Neural cell (in vitro differentiated cells): ENCODE measurements at regions not wholly inside any gene's neighbourhood (a gene's known extent, or its start where the extent isn't known, plus 50 kb on each side); places are given as distances from the start of the nearest gene placed in this dataset.
"Not testable (repeated sequence)": the region's sequence is repeated elsewhere in the genome, so short reads cannot be mapped to it uniquely, and the experiment has no call there.

Experiments
- EP300 ChIP-seq: fragments of 450-650 bp; conservative IDR thresholded peaks from 2 replicates; pipeline ENCODE4 v1.6.1; 2014; ENCODE audit warnings: antibody characterized with exemption, mild to moderate bottlenecking, moderate library complexity; ENCODE audit not compliant: poor library complexity, severe bottlenecking
- EZH2 ChIP-seq: fragments of 200-600, 300-800 bp; shearing (Covaris generic), sonication (generic); IDR thresholded peaks from 2 replicates; pipeline ENCODE4 v1.6.1; 2014; ENCODE audit warnings: antibody characterized with exemption, low read length, borderline replicate concordance, mild to moderate bottlenecking; ENCODE audit not compliant: insufficient read depth, poor library complexity, severe bottlenecking
- MXI1 ChIP-seq: fragments of 450-650 bp; conservative IDR thresholded peaks from 2 replicates; pipeline ENCODE4 v1.6.1; 2014; ENCODE audit warnings: antibody characterized with exemption, mild to moderate bottlenecking; ENCODE audit not compliant: poor library complexity, severe bottlenecking
- POLR2AphosphoS5 ChIP-seq: IDR thresholded peaks from 2 replicates; pipeline ENCODE4 v1.6.1; 2012
- RAD21 ChIP-seq: fragments of 450-650 bp; conservative IDR thresholded peaks from 2 replicates; pipeline ENCODE4 v1.6.1; 2014; ENCODE audit warnings: antibody characterized with exemption, mild to moderate bottlenecking, moderate library complexity
- SMC3 ChIP-seq: fragments of 450-650 bp; conservative IDR thresholded peaks from 2 replicates; pipeline ENCODE4 v1.6.1; 2014; ENCODE audit warnings: antibody characterized with exemption, mild to moderate bottlenecking, moderate library complexity; ENCODE audit not compliant: poor library complexity
- TF ChIP-seq, protein P1 (sequence below): fragments of 450-650 bp; IDR thresholded peaks from 2 replicates; pipeline ENCODE4 v1.5.1; 2014; ENCODE audit warnings: antibody characterized with exemption, mild to moderate bottlenecking, moderate library complexity; ENCODE audit not compliant: poor library complexity, severe bottlenecking

DNA sequence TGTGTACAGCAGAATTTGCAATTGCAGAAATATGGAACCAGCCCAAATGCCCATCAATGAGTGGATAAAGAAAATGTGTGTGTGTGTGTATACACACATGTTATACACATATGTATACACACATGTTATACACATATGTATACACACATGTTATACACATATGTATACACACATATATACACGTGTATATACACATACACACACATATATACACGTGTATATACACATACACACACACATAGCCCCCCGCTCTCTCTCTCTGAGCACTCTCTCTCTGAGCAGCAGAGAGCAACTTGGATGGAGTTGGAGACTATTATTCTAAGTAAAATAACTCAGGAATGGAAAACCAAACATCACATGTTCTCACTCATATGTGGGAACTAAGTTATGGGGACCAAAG is 289.6 kb upstream of the INTU start:
- TF ChIP-seq, protein P1, sequence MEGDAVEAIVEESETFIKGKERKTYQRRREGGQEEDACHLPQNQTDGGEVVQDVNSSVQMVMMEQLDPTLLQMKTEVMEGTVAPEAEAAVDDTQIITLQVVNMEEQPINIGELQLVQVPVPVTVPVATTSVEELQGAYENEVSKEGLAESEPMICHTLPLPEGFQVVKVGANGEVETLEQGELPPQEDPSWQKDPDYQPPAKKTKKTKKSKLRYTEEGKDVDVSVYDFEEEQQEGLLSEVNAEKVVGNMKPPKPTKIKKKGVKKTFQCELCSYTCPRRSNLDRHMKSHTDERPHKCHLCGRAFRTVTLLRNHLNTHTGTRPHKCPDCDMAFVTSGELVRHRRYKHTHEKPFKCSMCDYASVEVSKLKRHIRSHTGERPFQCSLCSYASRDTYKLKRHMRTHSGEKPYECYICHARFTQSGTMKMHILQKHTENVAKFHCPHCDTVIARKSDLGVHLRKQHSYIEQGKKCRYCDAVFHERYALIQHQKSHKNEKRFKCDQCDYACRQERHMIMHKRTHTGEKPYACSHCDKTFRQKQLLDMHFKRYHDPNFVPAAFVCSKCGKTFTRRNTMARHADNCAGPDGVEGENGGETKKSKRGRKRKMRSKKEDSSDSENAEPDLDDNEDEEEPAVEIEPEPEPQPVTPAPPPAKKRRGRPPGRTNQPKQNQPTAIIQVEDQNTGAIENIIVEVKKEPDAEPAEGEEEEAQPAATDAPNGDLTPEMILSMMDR = not testable (repeated sequence)
- TF ChIP-seq MXI1, EZH2, RAD21, SMC3, EP300, POLR2AphosphoS5: not testable (repeated sequence)
